Caco-2 (cell line): ENCODE measurements at regions not wholly inside any gene's neighbourhood (a gene's known extent, or its start where the extent isn't known, plus 50 kb on each side); places are given as distances from the start of the nearest gene placed in this dataset.

Experiments used
- BruUV-seq: library from RNA; stranded (reverse); fragments of 400-500 nt; replicated peaks from 2 replicates; lab custom pipeline; 2021; lab: Mats Ljungman, UMichigan
- CTCF ChIA-PET: fragments of 300-600 bp; sonication (Branson Sonifier 250); formaldehyde crosslinking; loops from one replicate; lab custom pipeline; 2022; ENCODE audit warnings: antibody characterized with exemption; lab: Charles Lee
- POLR2A ChIA-PET: fragments of 300-600 bp; sonication (Branson Sonifier 250); formaldehyde crosslinking; loops from one replicate; lab custom pipeline; 2022; ENCODE audit warnings: antibody characterized with exemption; lab: Charles Lee
- DNase-seq, 2 experiments: peaks; one replicate each; pipeline versions ENCODE4 v3.0.0 to v3.0.0-alpha.2; 2020 to 2022
- H3K27me3 ChIP-seq: replicated peaks from 2 replicates; pipeline ENCODE4 v1.6.0; 2011; ENCODE audit warnings: low read length; ENCODE audit not compliant: control insufficient read depth, insufficient read depth
- H3K36me3 ChIP-seq: 2 replicates; pipeline ENCODE4 v1.5.1; 2011; ENCODE audit warnings: low read length; ENCODE audit not compliant: control insufficient read depth, insufficient read depth
- H3K4me1 ChIP-seq: fragments of 250-450 bp; sonication (Bioruptor Pico); 2 replicates; pipeline ENCODE4 v1.5.1; 2020; ENCODE audit warnings: mild to moderate bottlenecking
- H3K4me3 ChIP-seq: 2 replicates; pipeline ENCODE4 v1.5.1; 2011; ENCODE audit warnings: low read depth, mild to moderate bottlenecking, control low read depth, low read length
- H3K9me3 ChIP-seq: fragments of 250-450 bp; sonication (Bioruptor Pico); 2 replicates; pipeline ENCODE4 v1.5.1; 2020; ENCODE audit warnings: mild to moderate bottlenecking, moderate library complexity
- H3K27ac Mint-ChIP-seq: one replicate; pipeline ENCODE4 v1.8.0; 2022; ENCODE audit warnings: mixed read lengths; ENCODE audit not compliant: unreplicated experiment
- H3K27me3 Mint-ChIP-seq: one replicate; pipeline ENCODE4 v1.8.0; 2022; ENCODE audit warnings: mixed read lengths; ENCODE audit not compliant: insufficient read depth, unreplicated experiment
- H3K36me3 Mint-ChIP-seq: one replicate; pipeline ENCODE4 v1.8.0; 2022; ENCODE audit warnings: mild to moderate bottlenecking, mixed read lengths; ENCODE audit not compliant: insufficient read depth, unreplicated experiment
- H3K4me1 Mint-ChIP-seq: one replicate; pipeline ENCODE4 v1.8.0; 2022; ENCODE audit warnings: low read depth, mixed read lengths; ENCODE audit not compliant: unreplicated experiment
- H3K4me3 Mint-ChIP-seq: one replicate; pipeline ENCODE4 v1.8.0; 2022; ENCODE audit warnings: mild to moderate bottlenecking, moderate library complexity, mixed read lengths; ENCODE audit not compliant: unreplicated experiment
- H3K9me3 Mint-ChIP-seq: one replicate; pipeline ENCODE4 v1.8.0; 2022; ENCODE audit warnings: mixed read lengths; ENCODE audit not compliant: unreplicated experiment
- intact Hi-C: fragments of 100-400 bp; cut with micrococcal nuclease; formaldehyde crosslinking; loops from one replicate; pipeline ENCODE4 v1.10.0; 2022; ENCODE audit not compliant: unreplicated experiment
- TF ChIP-seq, protein P1 (sequence below), 2 experiments: fragments of 200-600 bp in 1 of 2; IDR thresholded peaks; 1 replicate in 1 of 2; 2 replicates in 1 of 2; pipeline versions ENCODE4 v1.5.1 to v1.8.0; 2011 to 2022; ENCODE audit warnings: antibody characterized with exemption in 1 of 2, control low read depth in 1 of 2, inconsistent platforms in 1 of 2, low read depth in 1 of 2, low read length in 1 of 2, mild to moderate bottlenecking in 1 of 2, moderate library complexity in 1 of 2; ENCODE audit not compliant: insufficient read depth in 1 of 2, severe bottlenecking in 1 of 2, unreplicated experiment in 1 of 2

DNA sequence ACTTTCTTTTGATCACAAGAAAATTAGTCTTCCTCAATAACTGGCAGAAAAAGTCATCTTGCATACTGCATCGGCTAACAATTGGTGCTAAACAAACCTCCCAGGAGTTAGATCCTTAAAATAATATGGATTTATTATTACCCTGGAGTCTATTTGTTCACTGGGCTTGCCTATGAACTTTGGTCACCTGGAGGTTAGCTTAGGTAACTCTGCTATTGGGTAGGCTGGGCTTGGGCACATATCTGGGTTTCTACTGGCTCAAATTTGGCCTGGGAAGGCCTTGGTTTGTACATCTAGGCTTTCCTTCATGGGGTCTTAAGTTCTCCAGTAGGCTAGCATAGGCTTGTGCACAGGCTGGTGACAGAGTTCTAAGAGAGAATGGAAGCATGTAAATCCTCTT lies 279.9 kb downstream of the RASEF start:
- intact Hi-C loops = no loop called here
- H3K27me3 Mint-ChIP-seq = no peaks in the 10 kb centered on the region
- H3K4me1 Mint-ChIP-seq = no peaks in the 10 kb centered on the region
- DNase-seq = no peak
- no peaks in the 10 kb centered on the region for H3K9me3 Mint-ChIP-seq
- H3K36me3 Mint-ChIP-seq = no peaks in the 10 kb centered on the region
- H3K27ac Mint-ChIP-seq = no peak overlapping the region
- no peak overlapping the region for H3K4me3 Mint-ChIP-seq
- Histone ChIP-seq H3K4me3 (no peak overlapping the region), H3K9me3 (no peaks in the 10 kb centered on the region), H3K4me1 (no peaks in the 10 kb centered on the region), H3K36me3 (no peaks in the 10 kb centered on the region), H3K27me3 (no peaks in the 10 kb centered on the region)
- BruUV-seq = no TSS peak
- POLR2A ChIA-PET = no interaction called here
- TF ChIP-seq, protein P1, sequence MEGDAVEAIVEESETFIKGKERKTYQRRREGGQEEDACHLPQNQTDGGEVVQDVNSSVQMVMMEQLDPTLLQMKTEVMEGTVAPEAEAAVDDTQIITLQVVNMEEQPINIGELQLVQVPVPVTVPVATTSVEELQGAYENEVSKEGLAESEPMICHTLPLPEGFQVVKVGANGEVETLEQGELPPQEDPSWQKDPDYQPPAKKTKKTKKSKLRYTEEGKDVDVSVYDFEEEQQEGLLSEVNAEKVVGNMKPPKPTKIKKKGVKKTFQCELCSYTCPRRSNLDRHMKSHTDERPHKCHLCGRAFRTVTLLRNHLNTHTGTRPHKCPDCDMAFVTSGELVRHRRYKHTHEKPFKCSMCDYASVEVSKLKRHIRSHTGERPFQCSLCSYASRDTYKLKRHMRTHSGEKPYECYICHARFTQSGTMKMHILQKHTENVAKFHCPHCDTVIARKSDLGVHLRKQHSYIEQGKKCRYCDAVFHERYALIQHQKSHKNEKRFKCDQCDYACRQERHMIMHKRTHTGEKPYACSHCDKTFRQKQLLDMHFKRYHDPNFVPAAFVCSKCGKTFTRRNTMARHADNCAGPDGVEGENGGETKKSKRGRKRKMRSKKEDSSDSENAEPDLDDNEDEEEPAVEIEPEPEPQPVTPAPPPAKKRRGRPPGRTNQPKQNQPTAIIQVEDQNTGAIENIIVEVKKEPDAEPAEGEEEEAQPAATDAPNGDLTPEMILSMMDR (IDR thresholded peaks at IDR 0.05; ENCODE audit: insufficient read depth in 1 of 2, low read depth in 1 of 2, low read length in 1 of 2, severe bottlenecking in 1 of 2, unreplicated experiment in 1 of 2) = no peak
- CTCF ChIA-PET = no interaction called here

DNA sequence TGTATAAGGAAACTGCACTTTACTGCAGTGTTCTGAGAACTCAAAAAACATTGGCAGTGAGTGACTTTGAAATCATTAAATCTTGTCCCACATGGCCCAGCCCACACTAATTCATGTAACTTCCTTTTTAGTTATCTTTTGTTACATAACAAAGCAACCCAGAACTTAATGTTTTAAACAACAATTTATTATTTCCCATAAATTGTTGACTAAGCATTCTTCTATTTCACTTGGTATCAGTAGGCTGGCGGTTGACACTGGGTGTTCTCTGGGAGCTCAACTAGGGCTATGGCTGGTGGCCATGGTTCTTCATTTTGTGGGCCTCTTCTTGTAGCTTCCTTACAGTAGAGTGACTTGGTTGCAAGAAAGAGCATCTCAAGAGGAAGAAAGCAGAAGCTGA lies 278.4 kb downstream of the RASEF start:
- Histone ChIP-seq H3K4me1 (no peaks in the 10 kb centered on the region), H3K27me3 (no peaks in the 10 kb centered on the region), H3K4me3 (no peak overlapping the region), H3K36me3 (no peaks in the 10 kb centered on the region), H3K9me3 (no peaks in the 10 kb centered on the region)
- H3K27ac Mint-ChIP-seq = no peak overlapping the region
- TF ChIP-seq, protein P1 (IDR thresholded peaks at IDR 0.05; ENCODE audit: insufficient read depth in 1 of 2, low read depth in 1 of 2, low read length in 1 of 2, severe bottlenecking in 1 of 2, unreplicated experiment in 1 of 2) = no peak
- no peak overlapping the region for H3K4me3 Mint-ChIP-seq
- intact Hi-C loops = no loop called here
- ChIA-PET POLR2A (no interaction called here), CTCF (no interaction called here)
- DNase-seq = no peak
- no TSS peak for BruUV-seq
- H3K36me3 Mint-ChIP-seq = no peaks in the 10 kb centered on the region
- no peaks in the 10 kb centered on the region for H3K27me3 Mint-ChIP-seq
- H3K9me3 Mint-ChIP-seq = no peaks in the 10 kb centered on the region
- no peaks in the 10 kb centered on the region for H3K4me1 Mint-ChIP-seq

DNA sequence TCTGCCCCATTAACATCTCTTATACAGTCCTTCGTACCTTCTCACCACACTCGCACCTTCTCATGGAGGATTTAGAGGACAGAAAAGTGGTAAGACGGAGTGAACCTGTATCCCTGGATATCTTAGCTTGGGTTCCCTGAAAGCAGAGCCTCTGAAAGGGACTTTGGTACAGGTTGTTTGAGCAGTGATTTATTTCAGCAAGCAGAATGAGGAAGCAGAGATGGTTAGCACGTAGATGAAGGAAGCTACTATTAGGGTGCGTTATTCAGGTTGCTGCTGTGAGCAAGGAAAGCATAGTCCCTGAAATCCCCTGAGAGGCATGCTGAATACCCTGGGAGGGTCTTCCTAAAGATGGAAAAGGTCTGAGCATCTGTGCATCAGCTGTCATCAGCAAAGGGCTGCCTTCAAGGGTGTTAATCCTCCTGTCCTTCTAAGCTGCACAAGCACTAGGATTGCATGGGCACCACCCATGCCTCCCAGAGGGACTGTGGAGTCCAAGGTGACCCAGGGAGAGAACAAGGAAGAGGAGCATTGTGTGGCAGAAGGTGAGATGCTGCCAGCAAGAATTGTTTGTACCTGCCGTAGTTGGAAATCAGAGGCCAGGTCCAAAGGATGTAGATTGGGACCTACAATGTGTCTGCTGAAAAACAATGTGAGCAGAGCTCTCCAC lies 273.7 kb downstream of the RASEF start:
- CTCF ChIA-PET = no interaction called here
- intact Hi-C loops = no loop called here
- Mint-ChIP-seq H3K4me1 (no peaks in the 10 kb centered on the region), H3K27ac (no peak overlapping the region), H3K9me3 (no peaks in the 10 kb centered on the region), H3K4me3 (no peak overlapping the region), H3K36me3 (no peaks in the 10 kb centered on the region), H3K27me3 (no peaks in the 10 kb centered on the region)
- no TSS peak for BruUV-seq
- no peaks in the 10 kb centered on the region for H3K27me3 ChIP-seq
- H3K9me3 ChIP-seq = no peaks in the 10 kb centered on the region
- TF ChIP-seq, protein P1 (IDR thresholded peaks at IDR 0.05; ENCODE audit: insufficient read depth in 1 of 2, low read depth in 1 of 2, low read length in 1 of 2, severe bottlenecking in 1 of 2, unreplicated experiment in 1 of 2) = no peak
- DNase-seq = no peak
- H3K4me1 ChIP-seq = no peaks in the 10 kb centered on the region
- POLR2A ChIA-PET = no interaction called here
- H3K36me3 ChIP-seq = no peaks in the 10 kb centered on the region
- no peak overlapping the region for H3K4me3 ChIP-seq
